Cardiac muscle cell (in vitro differentiated cells and primary cell): ENCODE measurements at regions not wholly inside any gene's neighbourhood (a gene's known extent, or its start where the extent isn't known, plus 50 kb on each side); places are given as distances from the start of the nearest gene placed in this dataset.

Experiments used
- DNase-seq, 2 donors: peaks; one replicate each; pipeline versions ENCODE4 v3.0.0 to v3.0.0-alpha.2; 2010 to 2017; ENCODE audit warnings: low read depth in 1 of 2, low spot score in 1 of 2
- H3K27ac ChIP-seq: fragments of 200-600 bp; sonication (generic); 2 replicates; pipeline ENCODE4 v1.5.1; 2016
- H3K27me3 ChIP-seq: fragments of 200-600 bp; sonication (generic); 2 replicates; pipeline ENCODE4 v1.6.0; 2016; ENCODE audit warnings: control low read depth
- H3K36me3 ChIP-seq: fragments of 200-600 bp; sonication (generic); 2 replicates; pipeline ENCODE4 v1.5.1; 2016; ENCODE audit warnings: control low read depth
- H3K4me1 ChIP-seq: fragments of 200-600 bp; sonication (generic); 2 replicates; pipeline ENCODE4 v1.8.1; 2017; ENCODE audit warnings: low read depth, mild to moderate bottlenecking, mixed run types
- H3K4me3 ChIP-seq: fragments of 200-600 bp; sonication (generic); 2 replicates; pipeline ENCODE4 v1.5.1; 2016; ENCODE audit warnings: mild to moderate bottlenecking
- H3K9me3 ChIP-seq: fragments of 200-600 bp; sonication (generic); 2 replicates; pipeline ENCODE4 v1.5.1; 2017; ENCODE audit warnings: low read depth, mild to moderate bottlenecking, control low read depth
- TF ChIP-seq, protein P1 (sequence below): IDR thresholded peaks from 2 replicates; pipeline ENCODE4 v1.5.1; 2012; ENCODE audit warnings: low read depth, mild to moderate bottlenecking, low read length

DNA sequence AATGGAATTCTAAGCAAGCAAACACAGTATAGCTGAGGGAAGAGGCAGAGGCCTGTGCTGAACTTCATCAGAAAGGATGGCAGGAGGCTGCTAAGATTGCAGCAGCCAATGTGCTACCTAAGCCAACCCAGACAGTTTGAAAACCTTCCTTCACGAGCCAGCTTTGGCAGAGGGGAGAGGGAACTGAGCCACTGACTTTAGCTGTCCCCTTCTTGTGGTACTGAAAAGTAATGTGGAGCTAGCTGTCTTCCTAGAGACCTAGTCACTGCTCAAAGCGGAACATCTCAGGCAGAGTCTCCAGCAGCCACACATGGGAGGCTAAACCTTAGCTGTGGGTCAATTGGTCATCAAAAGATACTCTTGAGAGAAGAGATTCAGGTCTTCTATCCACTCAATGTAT is 419.0 kb downstream of the FBXO15 start:
- Histone ChIP-seq H3K4me3 (no peak overlapping the region), H3K9me3 (no peaks in the 10 kb centered on the region), H3K27me3 (no peaks in the 10 kb centered on the region), H3K36me3 (no peaks in the 10 kb centered on the region), H3K4me1 (no peaks in the 10 kb centered on the region), H3K27ac (no peak overlapping the region)
- peak in 1 of 2 donors; percentile 46 for DNase-seq
- TF ChIP-seq, protein P1, sequence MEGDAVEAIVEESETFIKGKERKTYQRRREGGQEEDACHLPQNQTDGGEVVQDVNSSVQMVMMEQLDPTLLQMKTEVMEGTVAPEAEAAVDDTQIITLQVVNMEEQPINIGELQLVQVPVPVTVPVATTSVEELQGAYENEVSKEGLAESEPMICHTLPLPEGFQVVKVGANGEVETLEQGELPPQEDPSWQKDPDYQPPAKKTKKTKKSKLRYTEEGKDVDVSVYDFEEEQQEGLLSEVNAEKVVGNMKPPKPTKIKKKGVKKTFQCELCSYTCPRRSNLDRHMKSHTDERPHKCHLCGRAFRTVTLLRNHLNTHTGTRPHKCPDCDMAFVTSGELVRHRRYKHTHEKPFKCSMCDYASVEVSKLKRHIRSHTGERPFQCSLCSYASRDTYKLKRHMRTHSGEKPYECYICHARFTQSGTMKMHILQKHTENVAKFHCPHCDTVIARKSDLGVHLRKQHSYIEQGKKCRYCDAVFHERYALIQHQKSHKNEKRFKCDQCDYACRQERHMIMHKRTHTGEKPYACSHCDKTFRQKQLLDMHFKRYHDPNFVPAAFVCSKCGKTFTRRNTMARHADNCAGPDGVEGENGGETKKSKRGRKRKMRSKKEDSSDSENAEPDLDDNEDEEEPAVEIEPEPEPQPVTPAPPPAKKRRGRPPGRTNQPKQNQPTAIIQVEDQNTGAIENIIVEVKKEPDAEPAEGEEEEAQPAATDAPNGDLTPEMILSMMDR = no peak

DNA sequence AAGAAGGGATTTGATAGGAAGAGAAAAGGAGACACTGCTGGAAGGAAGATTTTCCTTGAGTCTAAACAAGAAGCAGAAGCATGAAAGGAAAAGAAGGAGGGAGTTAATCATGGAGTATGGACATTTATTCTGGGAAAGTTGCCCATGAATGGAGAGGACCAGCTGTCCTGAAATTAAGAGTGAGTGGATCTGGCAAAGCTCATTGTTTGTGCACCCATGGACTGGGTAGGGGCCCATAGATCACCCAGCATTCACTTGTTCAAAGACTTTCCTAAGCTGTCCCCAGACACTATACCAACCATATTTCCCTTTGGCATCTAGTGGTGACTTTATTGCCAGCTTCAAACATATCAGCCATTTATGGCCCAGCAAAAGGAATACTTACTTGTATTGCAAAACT is 422.7 kb downstream of the FBXO15 start:
- peak in 1 of 2 donors; percentile 25 for DNase-seq
- Histone ChIP-seq H3K36me3 (no peaks in the 10 kb centered on the region), H3K27me3 (no peaks in the 10 kb centered on the region), H3K4me3 (no peak overlapping the region), H3K4me1 (no peaks in the 10 kb centered on the region), H3K9me3 (no peaks in the 10 kb centered on the region), H3K27ac (no peak overlapping the region)
- TF ChIP-seq, protein P1 = no peak

DNA sequence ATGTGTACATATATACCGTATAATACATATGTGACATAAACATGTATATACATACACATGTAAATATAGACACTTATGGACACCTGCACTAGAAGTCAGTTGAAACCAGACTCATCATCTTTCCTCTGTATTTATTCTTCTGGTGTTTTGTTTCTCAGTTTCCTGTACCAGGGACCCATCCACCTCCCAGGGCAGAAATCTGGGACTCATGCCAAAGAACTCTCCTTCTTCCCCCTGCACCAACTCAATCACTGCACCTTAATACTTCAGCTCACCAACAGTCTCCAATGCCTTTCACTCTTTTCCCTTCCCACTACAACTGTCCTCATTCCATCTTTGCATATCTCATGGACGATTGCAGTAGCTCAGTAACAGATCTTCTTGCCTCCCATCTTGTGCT is 428.0 kb downstream of the FBXO15 start:
- TF ChIP-seq, protein P1 = no peak
- Histone ChIP-seq H3K4me3 (no peak overlapping the region), H3K27me3 (no peaks in the 10 kb centered on the region), H3K9me3 (no peaks in the 10 kb centered on the region), H3K27ac (no peak overlapping the region), H3K36me3 (no peaks in the 10 kb centered on the region), H3K4me1 (peaks cover 3% of the 10 kb centered on the region)
- no peak for DNase-seq

DNA sequence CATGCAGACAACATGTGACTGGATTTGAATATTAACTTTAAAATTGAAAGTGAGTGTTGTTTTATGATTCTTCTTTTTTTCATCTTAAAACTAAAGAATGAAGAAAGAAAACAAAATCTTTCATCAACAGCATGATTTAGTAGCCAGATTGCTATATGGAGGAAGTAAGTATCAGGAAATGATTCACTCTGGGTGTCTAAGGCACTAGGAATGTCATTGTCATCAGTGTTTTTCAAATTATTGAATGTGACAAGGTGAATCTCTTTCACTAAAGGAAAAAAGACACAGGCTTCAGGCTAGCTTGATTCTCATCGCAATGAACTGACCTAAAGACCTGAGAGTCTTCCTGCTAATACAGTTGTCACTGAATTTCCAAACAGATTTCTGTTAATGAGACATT is 430.1 kb downstream of the FBXO15 start:
- no peaks in the 10 kb centered on the region for H3K27me3 ChIP-seq
- no peak for DNase-seq
- TF ChIP-seq, protein P1 = no peak
- no peaks in the 10 kb centered on the region for H3K9me3 ChIP-seq
- no peak overlapping the region for H3K4me3 ChIP-seq
- H3K27ac ChIP-seq = no peak overlapping the region
- no peaks in the 10 kb centered on the region for H3K36me3 ChIP-seq
- peaks cover 4% of the 10 kb centered on the region for H3K4me1 ChIP-seq

DNA sequence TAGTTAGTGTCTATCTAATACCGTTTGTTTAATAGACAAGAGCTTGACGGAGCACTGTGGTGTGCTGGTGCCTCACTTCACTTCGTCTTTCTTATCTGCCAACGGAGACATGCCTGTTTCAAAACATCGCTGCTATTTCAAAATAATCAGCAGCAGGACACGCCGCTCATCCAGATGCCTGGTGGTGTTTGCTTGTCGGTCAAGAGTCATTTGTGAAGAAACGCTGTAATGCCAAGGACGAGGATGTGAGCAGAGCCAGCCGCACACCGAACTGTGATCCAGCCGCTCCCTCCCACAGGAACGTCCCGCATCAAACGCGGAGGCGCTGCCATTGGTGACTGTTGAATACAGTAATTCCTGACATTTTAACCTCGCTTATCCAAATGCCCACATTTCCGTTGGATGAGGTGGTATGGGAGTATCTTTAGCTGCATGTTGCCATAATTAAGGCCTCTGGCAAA is 432.4 kb downstream of the FBXO15 start:
- TF ChIP-seq, protein P1 = no peak
- H3K36me3 ChIP-seq = no peaks in the 10 kb centered on the region
- no peak overlapping the region for H3K4me3 ChIP-seq
- peak overlapping the region; percentile 34 for H3K27ac ChIP-seq
- H3K9me3 ChIP-seq = no peaks in the 10 kb centered on the region
- H3K27me3 ChIP-seq = no peaks in the 10 kb centered on the region
- DNase-seq = peak in 1 of 2 donors; percentile 61
- peaks cover 4% of the 10 kb centered on the region for H3K4me1 ChIP-seq

DNA sequence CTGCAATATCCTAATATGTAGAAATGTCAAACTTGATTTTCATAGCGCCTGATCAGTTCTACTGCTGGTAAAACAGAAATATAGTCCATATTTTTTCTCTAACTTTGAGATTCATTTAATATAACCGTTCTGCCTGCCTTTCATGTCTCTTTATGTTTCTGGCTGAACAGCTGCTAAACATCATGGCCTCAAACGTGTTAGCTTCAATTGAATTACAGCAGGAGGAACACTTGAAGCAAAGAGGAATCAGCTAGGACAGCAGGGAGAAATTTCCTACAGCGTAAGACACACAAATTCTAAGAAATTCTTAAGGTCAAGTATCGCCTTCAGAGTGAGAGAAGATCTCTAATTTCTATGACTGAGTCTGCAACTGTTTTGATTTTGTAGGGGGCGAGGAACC is 433.2 kb downstream of the FBXO15 start:
- Histone ChIP-seq H3K9me3 (no peaks in the 10 kb centered on the region), H3K36me3 (no peaks in the 10 kb centered on the region), H3K27me3 (no peaks in the 10 kb centered on the region), H3K27ac (no peak overlapping the region), H3K4me3 (no peak overlapping the region), H3K4me1 (peaks cover 4% of the 10 kb centered on the region)
- TF ChIP-seq, protein P1 = no peak
- no peak for DNase-seq
